ENCODE measurements at regions not wholly inside any gene's neighbourhood (a gene's known extent, or its start where the extent isn't known, plus 50 kb on each side); places are given as distances from the start of the nearest gene placed in this dataset.

- no peak overlapping the region for H2BK5ac ChIP-seq (ENCODE audit: low read depth, low read length)
- H3K79me2 ChIP-seq (ENCODE audit: control insufficient read depth in 1 of 2, insufficient read depth in 2 of 2, low read length in 2 of 2), result no peaks in the 10 kb centered on the region
- WGBS, 2 experiments (ENCODE audit: extremely low coverage in 1 of 2, insufficient coverage in 1 of 2, insufficient read length in 1 of 2, insufficient replicate concordance in 2 of 2, low coverage in 1 of 2, low lambda C conversion rate in 2 of 2, missing lambda C conversion rate in 1 of 2), result 90% methylated on average over 9 of the region's 9 CpGs; no CpG with 5 or more reads in 1 of the 2 experiments
- H3K79me1 ChIP-seq (ENCODE audit: low read depth, low read length), result no peaks in the 10 kb centered on the region
- H3K14ac ChIP-seq (ENCODE audit: insufficient read length), result no peak overlapping the region
- no peak overlapping the region; the same call in 1 of the 2 replicates for H4K8ac ChIP-seq (ENCODE audit: extremely low read depth, insufficient read depth, low read length)
- no peaks in the 10 kb centered on the region; a peak in 1 of 4 replicates for H3K9me3 ChIP-seq (ENCODE audit: insufficient read depth in 2 of 2, low read depth in 1 of 2, low read length in 1 of 2)
- TF ChIP-seq RBBP5 (IDR thresholded peaks at IDR 0.05; ENCODE audit: borderline replicate concordance, low read depth, low read length) (no peak), USF2 (IDR thresholded peaks at IDR 0.05; ENCODE audit: low read length) (no peak), SP2 (IDR thresholded peaks at IDR 0.05; ENCODE audit: low read length) (no peak), SIX5 (IDR thresholded peaks at IDR 0.05; ENCODE audit: low read depth, low read length) (no peak), YY1 (IDR thresholded peaks at IDR 0.05; ENCODE audit: low read depth, low read length) (no peak)
- peak overlapping the region; percentile 30 for H2BK120ac ChIP-seq (replicated peaks; ENCODE audit: low read depth, low read length)
- H3K27me3 ChIP-seq (replicated peaks in 1 of 4; ENCODE audit: control insufficient read depth in 3 of 4, extremely low read depth in 1 of 4, insufficient read depth in 3 of 4, low read length in 3 of 4), result peaks cover 0 to 7% (median 3%) of the 10 kb centered on the region in 4 experiments; a peak in 2 of 7 replicates
- H2BK15ac ChIP-seq (ENCODE audit: low read length), result peak overlapping the region; percentile 34
- H3K9ac ChIP-seq (replicated peaks in 1 of 4; ENCODE audit: extremely low read depth in 1 of 4, low read depth in 3 of 4, low read length in 3 of 4), result no peak overlapping the region
- H3K23me2 ChIP-seq (ENCODE audit: low read depth, low read length), result peaks cover 3% of the 10 kb centered on the region; the same call in 1 of the 2 replicates
- no peak overlapping the region for H3K23ac ChIP-seq (ENCODE audit: insufficient read length)
- H3K56ac ChIP-seq (replicated peaks; ENCODE audit: insufficient read length, low read depth, low read length), result no peak overlapping the region
- peak overlapping the region; percentile 85; the same call in 1 of the 2 replicates for H2BK12ac ChIP-seq (ENCODE audit: low read depth, low read length)
- no peak overlapping the region for H3K4me3 ChIP-seq (ENCODE audit: extremely low read depth in 1 of 4, insufficient read depth in 2 of 4, low read depth in 3 of 4, low read length in 4 of 4)
- peak overlapping the region; percentile 73; the same call in 1 of the 2 replicates for H2BK20ac ChIP-seq (ENCODE audit: low read length)
- H3K4ac ChIP-seq (replicated peaks; ENCODE audit: insufficient read length, low read depth, low read length), result no peak overlapping the region
- H2AK5ac ChIP-seq (ENCODE audit: low read depth, low read length), result peak overlapping the region; percentile 11
- no peak overlapping the region for H3K18ac ChIP-seq (ENCODE audit: extremely low read depth, low read length)
- no peak for DNase-seq (ENCODE audit: low read depth in 1 of 2, low spot score in 2 of 2)
- ChIA-PET CTCF (ENCODE audit: partially characterized antibody) (no interaction called here), POLR2A (ENCODE audit: partially characterized antibody) (no interaction called here)
- H3K27ac ChIP-seq (ENCODE audit: low read depth, low read length), result no peak overlapping the region
- H4K5ac ChIP-seq (ENCODE audit: insufficient read length, low read depth, low read length), result no peak overlapping the region
- peak; percentile 19 for FAIRE-seq
- peak overlapping the region; percentile 79 for H4K91ac ChIP-seq (replicated peaks; ENCODE audit: insufficient read length, low read length)
- peaks cover 0 to 6% of the 10 kb centered on the region in 2 experiments for H4K20me1 ChIP-seq (replicated peaks in 1 of 2; ENCODE audit: control insufficient read depth in 1 of 2, insufficient read depth in 2 of 2, low read length in 2 of 2)
- H3K4me1 ChIP-seq (replicated peaks in 1 of 4; ENCODE audit: control insufficient read depth in 3 of 4, insufficient read depth in 4 of 4, low read length in 3 of 4), result peaks cover 0 to 5% (median under 1%) of the 10 kb centered on the region in 4 experiments; a peak in 4 of 7 replicates
- H3K4me2 ChIP-seq (ENCODE audit: insufficient read depth in 1 of 2, low read depth in 2 of 2, low read length in 2 of 2), result no peak overlapping the region
- no peaks in the 10 kb centered on the region; a peak in 1 of 8 replicates for H3K36me3 ChIP-seq (ENCODE audit: control insufficient read depth in 2 of 4, insufficient read depth in 4 of 4, low read length in 3 of 4)
- no peak overlapping the region for H2AFZ ChIP-seq (ENCODE audit: low read length)
Measured at GRCh38 chrX:439719-440118, 53.0 kb upstream of the PPP2R3B start.
